ENCODE measurements at regions not wholly inside any gene's neighbourhood (a gene's known extent, or its start where the extent isn't known, plus 50 kb on each side); places are given as distances from the start of the nearest gene placed in this dataset.

DNA sequence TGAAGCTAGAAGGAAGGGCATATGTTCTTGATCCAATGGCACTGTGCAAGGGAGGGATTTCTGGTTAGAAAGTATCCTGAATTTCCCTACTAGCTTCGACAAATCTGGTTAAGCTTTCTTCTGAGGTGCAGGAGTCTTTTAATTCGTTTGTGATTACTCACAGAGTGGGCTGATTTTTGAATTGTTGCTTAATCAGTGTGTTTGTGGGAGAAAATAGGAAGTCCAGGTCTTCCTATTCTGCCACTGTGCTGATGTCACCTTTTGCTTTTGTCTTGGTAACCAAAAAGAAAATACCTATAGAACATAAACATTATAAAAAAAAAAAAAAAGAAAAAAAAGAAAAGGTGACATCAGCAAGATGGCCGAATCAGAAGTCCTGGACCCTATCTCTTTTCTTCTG is 1008.6 kb downstream of the TSN start:
- no peak overlapping the region for H3K27ac ChIP-seq (ENCODE audit: low read depth, low read length)
- H3F3A ChIP-seq (ENCODE audit: control insufficient read depth, insufficient read depth), result no peaks in the 10 kb centered on the region
- H4K20me1 ChIP-seq (ENCODE audit: control insufficient read depth, insufficient read depth, low read depth, low read length), result no peaks in the 10 kb centered on the region
- H3K4me3 ChIP-seq (ENCODE audit: low read length), result no peak overlapping the region
- no peak overlapping the region for H3K4me2 ChIP-seq (ENCODE audit: low read length)
- H3K36me3 ChIP-seq (ENCODE audit: control insufficient read depth, low read length), result no peaks in the 10 kb centered on the region
- TF ChIP-seq, protein P1, sequence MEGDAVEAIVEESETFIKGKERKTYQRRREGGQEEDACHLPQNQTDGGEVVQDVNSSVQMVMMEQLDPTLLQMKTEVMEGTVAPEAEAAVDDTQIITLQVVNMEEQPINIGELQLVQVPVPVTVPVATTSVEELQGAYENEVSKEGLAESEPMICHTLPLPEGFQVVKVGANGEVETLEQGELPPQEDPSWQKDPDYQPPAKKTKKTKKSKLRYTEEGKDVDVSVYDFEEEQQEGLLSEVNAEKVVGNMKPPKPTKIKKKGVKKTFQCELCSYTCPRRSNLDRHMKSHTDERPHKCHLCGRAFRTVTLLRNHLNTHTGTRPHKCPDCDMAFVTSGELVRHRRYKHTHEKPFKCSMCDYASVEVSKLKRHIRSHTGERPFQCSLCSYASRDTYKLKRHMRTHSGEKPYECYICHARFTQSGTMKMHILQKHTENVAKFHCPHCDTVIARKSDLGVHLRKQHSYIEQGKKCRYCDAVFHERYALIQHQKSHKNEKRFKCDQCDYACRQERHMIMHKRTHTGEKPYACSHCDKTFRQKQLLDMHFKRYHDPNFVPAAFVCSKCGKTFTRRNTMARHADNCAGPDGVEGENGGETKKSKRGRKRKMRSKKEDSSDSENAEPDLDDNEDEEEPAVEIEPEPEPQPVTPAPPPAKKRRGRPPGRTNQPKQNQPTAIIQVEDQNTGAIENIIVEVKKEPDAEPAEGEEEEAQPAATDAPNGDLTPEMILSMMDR (IDR thresholded peaks at IDR 0.05; ENCODE audit: low read depth, low read length, poor library complexity, severe bottlenecking), result no peak
- TF ChIP-seq EZH2phosphoT487 (IDR thresholded peaks at IDR 0.05; ENCODE audit: borderline replicate concordance, low read length), result no peak
- H3K79me2 ChIP-seq (ENCODE audit: control insufficient read depth, low read length), result no peaks in the 10 kb centered on the region
- no peaks in the 10 kb centered on the region for H3K9me3 ChIP-seq (ENCODE audit: control insufficient read depth, insufficient read depth, low read length)
- no peaks in the 10 kb centered on the region for H3K27me3 ChIP-seq (ENCODE audit: control insufficient read depth, low read length)
- no peaks in the 10 kb centered on the region for H3K4me1 ChIP-seq (ENCODE audit: control insufficient read depth, low read length)
- H3K9me2 ChIP-seq (replicated peaks; ENCODE audit: control insufficient read depth, low read length), result no peaks in the 10 kb centered on the region

DNA sequence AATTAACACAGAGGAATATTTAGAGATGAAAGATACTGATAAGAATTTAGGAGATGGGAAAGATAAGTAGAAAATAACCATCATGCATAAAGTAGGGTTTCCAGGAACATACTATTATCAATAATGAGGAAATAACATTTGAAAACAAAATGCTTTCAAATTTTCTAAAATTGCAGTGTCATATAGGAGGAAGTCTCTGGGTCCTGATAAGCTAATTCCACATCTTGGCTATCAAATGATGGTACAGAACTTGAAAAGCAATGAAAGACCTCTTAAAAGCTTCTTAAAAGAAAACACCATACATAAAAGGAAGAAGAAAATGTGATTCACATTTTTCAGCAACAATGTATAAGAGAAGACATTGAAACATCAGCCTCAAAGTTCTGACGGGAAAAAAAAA is 1024.8 kb downstream of the TSN start:
- Histone ChIP-seq H4K20me1 (ENCODE audit: control insufficient read depth, insufficient read depth, low read depth, low read length) (no peaks in the 10 kb centered on the region), H3K4me3 (ENCODE audit: low read length) (no peak overlapping the region), H3K4me2 (ENCODE audit: low read length) (no peak overlapping the region), H3K79me2 (ENCODE audit: control insufficient read depth, low read length) (no peaks in the 10 kb centered on the region), H3K36me3 (ENCODE audit: control insufficient read depth, low read length) (no peaks in the 10 kb centered on the region), H3K9me3 (ENCODE audit: control insufficient read depth, insufficient read depth, low read length) (no peaks in the 10 kb centered on the region), H3K27me3 (ENCODE audit: control insufficient read depth, low read length) (no peaks in the 10 kb centered on the region), H3K9me2 (replicated peaks; ENCODE audit: control insufficient read depth, low read length) (no peaks in the 10 kb centered on the region), H3K4me1 (ENCODE audit: control insufficient read depth, low read length) (no peaks in the 10 kb centered on the region), H3K27ac (ENCODE audit: low read depth, low read length) (no peak overlapping the region), H3F3A (ENCODE audit: control insufficient read depth, insufficient read depth) (no peaks in the 10 kb centered on the region)
- TF ChIP-seq, protein P1 (IDR thresholded peaks at IDR 0.05; ENCODE audit: low read depth, low read length, poor library complexity, severe bottlenecking), result no peak
- TF ChIP-seq EZH2phosphoT487 (IDR thresholded peaks at IDR 0.05; ENCODE audit: borderline replicate concordance, low read length), result no peak

DNA sequence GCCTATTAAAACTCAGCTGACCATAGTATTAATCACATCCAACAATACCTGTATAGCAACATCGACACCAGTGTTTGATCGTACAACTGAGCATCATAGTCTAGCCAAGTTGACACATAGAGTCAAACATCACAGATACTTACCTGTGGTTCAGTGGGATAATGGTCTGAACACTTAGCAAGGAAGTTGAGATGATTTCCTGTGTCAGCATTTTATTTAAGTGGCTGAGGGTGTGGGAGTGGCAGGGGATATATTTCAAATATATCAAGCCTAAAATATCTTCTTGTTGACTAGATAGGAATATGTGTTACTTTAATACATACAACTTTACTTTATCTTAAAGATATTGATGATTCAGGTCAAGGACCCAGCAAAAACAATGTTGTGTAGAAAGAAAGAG is 1038.6 kb downstream of the TSN start:
- H3K79me2 ChIP-seq (ENCODE audit: control insufficient read depth, low read length), result no peaks in the 10 kb centered on the region
- no peaks in the 10 kb centered on the region for H3F3A ChIP-seq (ENCODE audit: control insufficient read depth, insufficient read depth)
- no peak overlapping the region for H3K4me3 ChIP-seq (ENCODE audit: low read length)
- no peaks in the 10 kb centered on the region for H4K20me1 ChIP-seq (ENCODE audit: control insufficient read depth, insufficient read depth, low read depth, low read length)
- no peak overlapping the region for H3K27ac ChIP-seq (ENCODE audit: low read depth, low read length)
- no peaks in the 10 kb centered on the region for H3K9me2 ChIP-seq (replicated peaks; ENCODE audit: control insufficient read depth, low read length)
- no peak overlapping the region for H3K4me2 ChIP-seq (ENCODE audit: low read length)
- TF ChIP-seq, protein P1 (IDR thresholded peaks at IDR 0.05; ENCODE audit: low read depth, low read length, poor library complexity, severe bottlenecking), result no peak
- TF ChIP-seq EZH2phosphoT487 (IDR thresholded peaks at IDR 0.05; ENCODE audit: borderline replicate concordance, low read length), result no peak
- H3K27me3 ChIP-seq (ENCODE audit: control insufficient read depth, low read length), result no peaks in the 10 kb centered on the region
- H3K4me1 ChIP-seq (ENCODE audit: control insufficient read depth, low read length), result no peaks in the 10 kb centered on the region
- no peaks in the 10 kb centered on the region for H3K36me3 ChIP-seq (ENCODE audit: control insufficient read depth, low read length)
- H3K9me3 ChIP-seq (ENCODE audit: control insufficient read depth, insufficient read depth, low read length), result no peaks in the 10 kb centered on the region

DNA sequence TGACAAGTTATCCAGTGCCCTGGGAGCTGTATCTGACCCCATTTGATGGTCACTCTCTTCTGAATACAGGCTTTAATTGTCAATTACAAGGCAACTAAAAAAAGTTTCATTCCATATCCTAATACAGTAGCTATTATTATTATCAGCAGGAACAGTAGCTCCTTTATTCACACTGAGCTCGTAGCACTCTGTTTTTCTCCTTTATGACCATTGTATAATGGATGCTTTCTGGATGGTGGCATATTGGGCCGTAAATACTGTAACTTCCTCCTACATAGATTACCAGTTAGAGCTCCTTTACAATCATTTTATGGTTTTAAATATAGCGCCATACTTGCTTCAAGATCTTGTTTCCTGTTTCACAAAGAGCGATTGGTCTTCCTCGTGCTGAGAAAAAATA is 1040.3 kb downstream of the TSN start:
- no peak for TF ChIP-seq EZH2phosphoT487 (IDR thresholded peaks at IDR 0.05; ENCODE audit: borderline replicate concordance, low read length)
- TF ChIP-seq, protein P1 (IDR thresholded peaks at IDR 0.05; ENCODE audit: low read depth, low read length, poor library complexity, severe bottlenecking), result no peak
- H3K36me3 ChIP-seq (ENCODE audit: control insufficient read depth, low read length), result no peaks in the 10 kb centered on the region
- H3K9me3 ChIP-seq (ENCODE audit: control insufficient read depth, insufficient read depth, low read length), result no peaks in the 10 kb centered on the region
- H3K27me3 ChIP-seq (ENCODE audit: control insufficient read depth, low read length), result no peaks in the 10 kb centered on the region
- H3K27ac ChIP-seq (ENCODE audit: low read depth, low read length), result no peak overlapping the region
- H3K9me2 ChIP-seq (replicated peaks; ENCODE audit: control insufficient read depth, low read length), result no peaks in the 10 kb centered on the region
- no peaks in the 10 kb centered on the region for H4K20me1 ChIP-seq (ENCODE audit: control insufficient read depth, insufficient read depth, low read depth, low read length)
- H3F3A ChIP-seq (ENCODE audit: control insufficient read depth, insufficient read depth), result no peaks in the 10 kb centered on the region
- H3K4me2 ChIP-seq (ENCODE audit: low read length), result no peak overlapping the region
- no peaks in the 10 kb centered on the region for H3K79me2 ChIP-seq (ENCODE audit: control insufficient read depth, low read length)
- no peak overlapping the region for H3K4me3 ChIP-seq (ENCODE audit: low read length)
- H3K4me1 ChIP-seq (ENCODE audit: control insufficient read depth, low read length), result no peaks in the 10 kb centered on the region
